Mucosa of stomach (tissue), 1 donor: ENCODE measurements at regions not wholly inside any gene's neighbourhood (a gene's known extent, or its start where the extent isn't known, plus 50 kb on each side); places are given as distances from the start of the nearest gene placed in this dataset.
"Not testable (repeated sequence)": the region's sequence is repeated elsewhere in the genome, so short reads cannot be mapped to it uniquely, and the experiment has no call there.

Experiments used
- H3K27me3 ChIP-seq: one replicate; pipeline ENCODE4 v1.7.0; 2013; ENCODE audit warnings: mild to moderate bottlenecking, low read length; ENCODE audit not compliant: control insufficient read depth, insufficient read depth
- H3K36me3 ChIP-seq: one replicate; pipeline ENCODE4 v1.7.0; 2013; ENCODE audit warnings: low read length; ENCODE audit not compliant: control insufficient read depth, insufficient read depth
- H3K4me1 ChIP-seq: one replicate; pipeline ENCODE4 v1.7.0; 2013; ENCODE audit warnings: mild to moderate bottlenecking, low read length; ENCODE audit not compliant: control insufficient read depth, insufficient read depth
- H3K4me3 ChIP-seq: one replicate; pipeline ENCODE4 v1.7.0; 2013; ENCODE audit warnings: low read length
- H3K9ac ChIP-seq: one replicate; pipeline ENCODE4 v1.7.0; 2013; ENCODE audit warnings: mild to moderate bottlenecking, low read length, moderate library complexity
- H3K9me3 ChIP-seq: one replicate; pipeline ENCODE4 v1.7.0; 2013; ENCODE audit warnings: mild to moderate bottlenecking, low read length, moderate library complexity; ENCODE audit not compliant: control insufficient read depth
- donor health status: Pancreatic carcinoma.

GRCh38 chr5:118323723-118324122 lies 664.6 kb downstream of the DTWD2 start:
- not testable (repeated sequence) for H3K36me3 ChIP-seq, H3K27me3 ChIP-seq, H3K9ac ChIP-seq, H3K9me3 ChIP-seq, H3K4me3 ChIP-seq, H3K4me1 ChIP-seq

GRCh38 chr5:118321081-118321480 lies 667.3 kb downstream of the DTWD2 start:
- Histone ChIP-seq H3K4me1 (no peaks in the 10 kb centered on the region), H3K36me3 (no peaks in the 10 kb centered on the region), H3K9me3 (no peaks in the 10 kb centered on the region), H3K27me3 (no peaks in the 10 kb centered on the region), H3K4me3 (no peak overlapping the region), H3K9ac (no peak overlapping the region)

- H3K4me3 ChIP-seq = no peak overlapping the region
- no peaks in the 10 kb centered on the region for H3K27me3 ChIP-seq
- H3K4me1 ChIP-seq = no peaks in the 10 kb centered on the region
- no peaks in the 10 kb centered on the region for H3K36me3 ChIP-seq
- no peaks in the 10 kb centered on the region for H3K9me3 ChIP-seq
- no peak overlapping the region for H3K9ac ChIP-seq
Measured at GRCh38 chr5:118320121-118320520, 668.2 kb downstream of the DTWD2 start.

- Histone ChIP-seq H3K9ac (no peak overlapping the region), H3K36me3 (no peaks in the 10 kb centered on the region), H3K27me3 (no peaks in the 10 kb centered on the region), H3K4me1 (no peaks in the 10 kb centered on the region), H3K9me3 (no peaks in the 10 kb centered on the region), H3K4me3 (no peak overlapping the region)
Measured at GRCh38 chr5:118314931-118315330, 673.4 kb downstream of the DTWD2 start.

- Histone ChIP-seq H3K9ac (no peak overlapping the region), H3K27me3 (no peaks in the 10 kb centered on the region), H3K9me3 (no peaks in the 10 kb centered on the region), H3K4me3 (no peak overlapping the region), H3K4me1 (no peaks in the 10 kb centered on the region), H3K36me3 (no peaks in the 10 kb centered on the region)
Measured at GRCh38 chr5:118311103-118311819, 677.1 kb downstream of the DTWD2 start.

GRCh38 chr5:118310401-118310800 lies 677.9 kb downstream of the DTWD2 start:
- no peaks in the 10 kb centered on the region for H3K9me3 ChIP-seq
- H3K36me3 ChIP-seq = no peaks in the 10 kb centered on the region
- no peak overlapping the region for H3K9ac ChIP-seq
- H3K4me1 ChIP-seq = no peaks in the 10 kb centered on the region
- H3K4me3 ChIP-seq = no peak overlapping the region
- H3K27me3 ChIP-seq = no peaks in the 10 kb centered on the region

GRCh38 chr5:118303296-118303695 lies 685.1 kb downstream of the DTWD2 start:
- Histone ChIP-seq H3K9me3 (no peaks in the 10 kb centered on the region), H3K27me3 (no peaks in the 10 kb centered on the region), H3K4me1 (no peaks in the 10 kb centered on the region), H3K4me3 (no peak overlapping the region), H3K36me3 (no peaks in the 10 kb centered on the region), H3K9ac (no peak overlapping the region)

- no peaks in the 10 kb centered on the region for H3K4me1 ChIP-seq
- no peaks in the 10 kb centered on the region for H3K27me3 ChIP-seq
- no peaks in the 10 kb centered on the region for H3K36me3 ChIP-seq
- H3K9ac ChIP-seq = no peak overlapping the region
- H3K4me3 ChIP-seq = no peak overlapping the region
- H3K9me3 ChIP-seq = no peaks in the 10 kb centered on the region
Measured at GRCh38 chr5:118302786-118303185, 685.6 kb downstream of the DTWD2 start.

- Histone ChIP-seq H3K4me3 (no peak overlapping the region), H3K9ac (no peak overlapping the region), H3K36me3 (no peaks in the 10 kb centered on the region)
Measured at GRCh38 chr5:118301696-118302095, 686.7 kb downstream of the DTWD2 start.

GRCh38 chr5:118295045-118295444 lies 693.3 kb downstream of the DTWD2 start:
- Histone ChIP-seq H3K27me3 (no peaks in the 10 kb centered on the region), H3K4me3 (no peak overlapping the region), H3K9me3 (no peaks in the 10 kb centered on the region), H3K36me3 (no peaks in the 10 kb centered on the region), H3K4me1 (no peaks in the 10 kb centered on the region), H3K9ac (no peak overlapping the region)

More at GRCh38 chr5:118301696-118302095, 686.7 kb downstream of the DTWD2 start:
- Histone ChIP-seq H3K27me3 (no peaks in the 10 kb centered on the region), H3K4me1 (no peaks in the 10 kb centered on the region), H3K9me3 (no peaks in the 10 kb centered on the region)

- Histone ChIP-seq H3K27me3 (no peaks in the 10 kb centered on the region), H3K36me3 (no peaks in the 10 kb centered on the region), H3K4me1 (no peaks in the 10 kb centered on the region), H3K9me3 (no peaks in the 10 kb centered on the region), H3K4me3 (no peak overlapping the region), H3K9ac (no peak overlapping the region)
Measured at GRCh38 chr5:118293378-118293777, 695.0 kb downstream of the DTWD2 start.

GRCh38 chr5:118290204-118290603 lies 698.1 kb downstream of the DTWD2 start:
- Histone ChIP-seq H3K4me1 (no peaks in the 10 kb centered on the region), H3K9ac (no peak overlapping the region), H3K9me3 (no peaks in the 10 kb centered on the region), H3K4me3 (no peak overlapping the region), H3K36me3 (no peaks in the 10 kb centered on the region), H3K27me3 (no peaks in the 10 kb centered on the region)

- H3K4me1 ChIP-seq, H3K9ac ChIP-seq, H3K36me3 ChIP-seq, H3K27me3 ChIP-seq, H3K4me3 ChIP-seq, H3K9me3 ChIP-seq: not testable (repeated sequence)
Measured at GRCh38 chr5:118284230-118284629, 704.1 kb downstream of the DTWD2 start.
